ENCODE measurements at regions not wholly inside any gene's neighbourhood (a gene's known extent, or its start where the extent isn't known, plus 50 kb on each side); places are given as distances from the start of the nearest gene placed in this dataset.

DNA sequence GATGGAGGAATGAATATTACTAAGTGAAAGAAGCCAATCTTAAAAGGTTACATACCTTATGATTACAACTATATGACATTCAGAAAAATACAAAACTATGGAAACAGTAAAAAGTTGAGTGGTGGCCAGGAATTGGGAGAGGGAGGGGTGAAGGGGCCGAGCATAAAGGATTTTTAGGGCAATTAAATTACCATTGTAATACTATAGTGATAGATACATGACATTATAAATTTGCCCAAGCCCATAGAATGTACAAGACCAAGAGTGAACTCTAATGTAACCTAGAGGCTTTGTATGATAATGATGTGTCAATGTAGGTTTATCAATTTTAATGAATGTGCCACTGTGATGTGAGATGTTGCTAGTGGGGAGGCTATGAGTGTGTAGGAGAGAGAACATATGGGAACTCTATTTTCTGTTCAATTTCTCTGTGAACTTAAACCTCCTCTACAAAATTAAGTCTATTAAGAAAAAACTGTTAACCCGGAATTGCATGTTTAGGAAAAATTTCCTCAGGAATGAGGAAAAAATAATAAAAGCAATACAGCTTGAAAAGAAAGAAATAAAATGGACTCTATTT is 541.9 kb upstream of the UBE2E2 start:
- no peak overlapping the region for H4K91ac ChIP-seq (replicated peaks; ENCODE audit: insufficient read length, low read length)
- ChIA-PET POLR2A (ENCODE audit: partially characterized antibody) (no interaction called here), CTCF (ENCODE audit: partially characterized antibody) (interaction anchor here (0.6 kb wide), 1 partner anchor 100 kb away, joined by 3 read pairs; no protein-coding TSS in a partner anchor)
- H3K4me3 ChIP-seq (ENCODE audit: extremely low read depth in 1 of 4, insufficient read depth in 2 of 4, low read depth in 3 of 4, low read length in 4 of 4) = no peak overlapping the region
- H3K18ac ChIP-seq (ENCODE audit: extremely low read depth, low read length) = no peak overlapping the region
- H3K4me2 ChIP-seq (ENCODE audit: insufficient read depth in 1 of 2, low read depth in 2 of 2, low read length in 2 of 2) = no peak overlapping the region
- no peak overlapping the region for H3K14ac ChIP-seq (ENCODE audit: insufficient read length)
- no peak overlapping the region for H3K4ac ChIP-seq (replicated peaks; ENCODE audit: insufficient read length, low read depth, low read length)
- H3K27me3 ChIP-seq (replicated peaks in 1 of 4; ENCODE audit: control insufficient read depth in 3 of 4, extremely low read depth in 1 of 4, insufficient read depth in 3 of 4, low read length in 3 of 4) = no peaks in the 10 kb centered on the region
- H2BK120ac ChIP-seq (replicated peaks; ENCODE audit: low read depth, low read length) = no peak overlapping the region
- H3K27ac ChIP-seq (ENCODE audit: low read depth, low read length) = no peak overlapping the region
- H2BK20ac ChIP-seq (ENCODE audit: low read length) = no peak overlapping the region
- H2BK12ac ChIP-seq (ENCODE audit: low read depth, low read length) = no peak overlapping the region
- H3K56ac ChIP-seq (replicated peaks; ENCODE audit: insufficient read length, low read depth, low read length) = no peak overlapping the region
- H3K79me1 ChIP-seq (ENCODE audit: low read depth, low read length) = no peaks in the 10 kb centered on the region
- FAIRE-seq = no peak
- no peaks in the 10 kb centered on the region for H3K4me1 ChIP-seq (replicated peaks in 1 of 4; ENCODE audit: control insufficient read depth in 3 of 4, insufficient read depth in 4 of 4, low read length in 3 of 4)
- no peaks in the 10 kb centered on the region for H3K23me2 ChIP-seq (ENCODE audit: low read depth, low read length)
- no peak overlapping the region for H2BK5ac ChIP-seq (ENCODE audit: low read depth, low read length)
- H3K36me3 ChIP-seq (ENCODE audit: control insufficient read depth in 2 of 4, insufficient read depth in 4 of 4, low read length in 3 of 4) = no peaks in the 10 kb centered on the region
- no peaks in the 10 kb centered on the region for H3K79me2 ChIP-seq (ENCODE audit: control insufficient read depth in 1 of 2, insufficient read depth in 2 of 2, low read length in 2 of 2)
- TF ChIP-seq CBX5 (IDR thresholded peaks at IDR 0.05; ENCODE audit: low read depth, low read length) (no peak), BCL11A (IDR thresholded peaks at IDR 0.05; ENCODE audit: low read depth in 2 of 2, low read length in 2 of 2) (no peak), BRCA1 (IDR thresholded peaks at IDR 0.05; ENCODE audit: low read depth, low read length) (no peak), GTF2F1 (IDR thresholded peaks at IDR 0.05; ENCODE audit: borderline replicate concordance, low read depth, low read length) (no peak), SIRT6 (IDR thresholded peaks at IDR 0.05; ENCODE audit: low read length) (no peak), JUND (IDR thresholded peaks at IDR 0.05; ENCODE audit: low read length) (no peak), CBX8 (IDR thresholded peaks at IDR 0.05; ENCODE audit: borderline replicate concordance, low read depth, low read length) (no peak), SIN3A (conservative IDR thresholded peaks at IDR 0.05 in 1 of 2, IDR thresholded peaks at IDR 0.05 in 1 of 2; ENCODE audit: low read depth in 1 of 2, low read length in 2 of 2) (no peak), CREB1 (IDR thresholded peaks at IDR 0.05) (no peak), CTBP2 (IDR thresholded peaks at IDR 0.05; ENCODE audit: borderline replicate concordance, insufficient read depth, insufficient read length, low read length) (no peak), SP2 (IDR thresholded peaks at IDR 0.05; ENCODE audit: low read length) (no peak)
- TF ChIP-seq, protein P1, sequence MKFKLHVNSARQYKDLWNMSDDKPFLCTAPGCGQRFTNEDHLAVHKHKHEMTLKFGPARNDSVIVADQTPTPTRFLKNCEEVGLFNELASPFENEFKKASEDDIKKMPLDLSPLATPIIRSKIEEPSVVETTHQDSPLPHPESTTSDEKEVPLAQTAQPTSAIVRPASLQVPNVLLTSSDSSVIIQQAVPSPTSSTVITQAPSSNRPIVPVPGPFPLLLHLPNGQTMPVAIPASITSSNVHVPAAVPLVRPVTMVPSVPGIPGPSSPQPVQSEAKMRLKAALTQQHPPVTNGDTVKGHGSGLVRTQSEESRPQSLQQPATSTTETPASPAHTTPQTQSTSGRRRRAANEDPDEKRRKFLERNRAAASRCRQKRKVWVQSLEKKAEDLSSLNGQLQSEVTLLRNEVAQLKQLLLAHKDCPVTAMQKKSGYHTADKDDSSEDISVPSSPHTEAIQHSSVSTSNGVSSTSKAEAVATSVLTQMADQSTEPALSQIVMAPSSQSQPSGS (IDR thresholded peaks at IDR 0.05; ENCODE audit: low read length) = no peak
- H4K8ac ChIP-seq (ENCODE audit: extremely low read depth, insufficient read depth, low read length) = no peak overlapping the region
- no peak overlapping the region for H3K23ac ChIP-seq (ENCODE audit: insufficient read length)
- H2AK5ac ChIP-seq (ENCODE audit: low read depth, low read length) = no peak overlapping the region
- H4K20me1 ChIP-seq (replicated peaks in 1 of 2; ENCODE audit: control insufficient read depth in 1 of 2, insufficient read depth in 2 of 2, low read length in 2 of 2) = no peaks in the 10 kb centered on the region
- H2AFZ ChIP-seq (ENCODE audit: low read length) = no peak overlapping the region
- no peak overlapping the region for H4K5ac ChIP-seq (ENCODE audit: insufficient read length, low read depth, low read length)
- no peak overlapping the region for H2BK15ac ChIP-seq (ENCODE audit: low read length)
- H3K9me3 ChIP-seq (ENCODE audit: insufficient read depth in 2 of 2, low read depth in 1 of 2, low read length in 1 of 2) = no peaks in the 10 kb centered on the region
- 85% methylated on average over 2 of the region's 2 CpGs; no CpG with 5 or more reads in 1 of the 2 experiments for WGBS, 2 experiments (ENCODE audit: extremely low coverage in 1 of 2, insufficient coverage in 1 of 2, insufficient read length in 1 of 2, insufficient replicate concordance in 2 of 2, low coverage in 1 of 2, low lambda C conversion rate in 2 of 2, missing lambda C conversion rate in 1 of 2)
- no peak for DNase-seq (ENCODE audit: low read depth in 1 of 2, low spot score in 2 of 2)
- no peak overlapping the region for H3K9ac ChIP-seq (replicated peaks in 1 of 4; ENCODE audit: extremely low read depth in 1 of 4, low read depth in 3 of 4, low read length in 3 of 4)

All from H1 (cell line).